IgD-negative memory B cell (primary cell): ENCODE measurements at regions not wholly inside any gene's neighbourhood (a gene's known extent, or its start where the extent isn't known, plus 50 kb on each side); places are given as distances from the start of the nearest gene placed in this dataset.
A peak's percentile ranks its signal among the peaks of the same experiment; 100 is the strongest.

ENCODE experiments used
- H3K27ac Mint-ChIP-seq, 3 donors: one replicate each; pipeline ENCODE4 v1.8.0; 2020 to 2022; ENCODE audit warnings: mild to moderate bottlenecking in 3 of 3, mixed read lengths in 3 of 3, moderate library complexity in 1 of 3
- H3K27me3 Mint-ChIP-seq: one replicate; pipeline ENCODE4 v1.8.0; 2021; ENCODE audit warnings: mixed read lengths
- H3K36me3 Mint-ChIP-seq: one replicate; pipeline ENCODE4 v1.8.0; 2020; ENCODE audit warnings: mild to moderate bottlenecking, mixed read lengths
- H3K4me1 Mint-ChIP-seq, 3 donors: one replicate each; pipeline ENCODE4 v1.8.0; 2020 to 2022; ENCODE audit warnings: mixed read lengths in 3 of 3, mild to moderate bottlenecking in 1 of 3
- H3K4me3 Mint-ChIP-seq, 4 donors: one replicate each; pipeline ENCODE4 v1.8.0; 2020 to 2022; ENCODE audit warnings: mild to moderate bottlenecking in 4 of 4, mixed read lengths in 4 of 4, moderate library complexity in 3 of 4
- H3K9me3 Mint-ChIP-seq, 3 donors: one replicate each; pipeline ENCODE4 v1.8.0; 2020 to 2021; ENCODE audit warnings: mixed read lengths in 3 of 3, mild to moderate bottlenecking in 1 of 3

- Mint-ChIP-seq H3K27me3 (no peaks in the 10 kb centered on the region), H3K4me1 (no peaks in the 10 kb centered on the region), H3K36me3 (no peaks in the 10 kb centered on the region), H3K9me3 (peaks cover 2 to 8% (median 7%) of the 10 kb centered on the region in 3 donors), H3K27ac (no peak overlapping the region), H3K4me3 (no peak overlapping the region)
Observed at GRCh38 chr18:70998490-70998889, 709.6 kb downstream of the SOCS6 start.

- H3K4me1 Mint-ChIP-seq = no peaks in the 10 kb centered on the region
- no peaks in the 10 kb centered on the region for H3K36me3 Mint-ChIP-seq
- H3K27ac Mint-ChIP-seq = no peak overlapping the region
- peaks cover 2 to 8% (median 7%) of the 10 kb centered on the region in 3 donors for H3K9me3 Mint-ChIP-seq
- H3K27me3 Mint-ChIP-seq = no peaks in the 10 kb centered on the region
- H3K4me3 Mint-ChIP-seq = no peak overlapping the region
Observed at GRCh38 chr18:70994116-70994515, 705.3 kb downstream of the SOCS6 start.

GRCh38 chr18:70991577-70991976, 702.7 kb downstream of the SOCS6 start:
- Mint-ChIP-seq H3K36me3 (peaks cover 2% of the 10 kb centered on the region), H3K4me3 (no peak overlapping the region), H3K4me1 (no peaks in the 10 kb centered on the region), H3K9me3 (peaks cover 2 to 7% (median 5%) of the 10 kb centered on the region in 3 donors), H3K27me3 (no peaks in the 10 kb centered on the region), H3K27ac (no peak overlapping the region)

GRCh38 chr18:70985948-70986347, 697.1 kb downstream of the SOCS6 start:
- H3K4me3 Mint-ChIP-seq = no peak overlapping the region
- H3K36me3 Mint-ChIP-seq = peaks cover 2% of the 10 kb centered on the region
- no peak overlapping the region for H3K27ac Mint-ChIP-seq
- no peaks in the 10 kb centered on the region for H3K27me3 Mint-ChIP-seq
- peaks cover 7 to 17% (median 7%) of the 10 kb centered on the region in 3 donors for H3K9me3 Mint-ChIP-seq
- no peaks in the 10 kb centered on the region for H3K4me1 Mint-ChIP-seq

GRCh38 chr18:70982292-70982691, 693.4 kb downstream of the SOCS6 start:
- H3K36me3 Mint-ChIP-seq = peaks cover 2% of the 10 kb centered on the region
- no peaks in the 10 kb centered on the region for H3K27me3 Mint-ChIP-seq
- no peak overlapping the region for H3K4me3 Mint-ChIP-seq
- H3K4me1 Mint-ChIP-seq = no peaks in the 10 kb centered on the region
- peak overlapping the region in 1 of 3 donors; percentile 35 for H3K27ac Mint-ChIP-seq
- H3K9me3 Mint-ChIP-seq = peaks cover 7 to 17% (median 9%) of the 10 kb centered on the region in 3 donors

GRCh38 chr18:70981400-70982140, 692.7 kb downstream of the SOCS6 start:
- Mint-ChIP-seq H3K27ac (no peak overlapping the region), H3K9me3 (peaks cover 5 to 13% (median 7%) of the 10 kb centered on the region in 3 donors), H3K27me3 (no peaks in the 10 kb centered on the region), H3K36me3 (no peaks in the 10 kb centered on the region), H3K4me1 (no peaks in the 10 kb centered on the region), H3K4me3 (no peak overlapping the region)

- Mint-ChIP-seq H3K27ac (no peak overlapping the region), H3K27me3 (no peaks in the 10 kb centered on the region), H3K9me3 (peaks cover 0 to 6% (median 3%) of the 10 kb centered on the region in 3 donors), H3K4me1 (no peaks in the 10 kb centered on the region), H3K4me3 (no peak overlapping the region), H3K36me3 (no peaks in the 10 kb centered on the region)
Observed at GRCh38 chr18:70973626-70974025, 684.8 kb downstream of the SOCS6 start.

GRCh38 chr18:70966419-70966818, 677.6 kb downstream of the SOCS6 start:
- Mint-ChIP-seq H3K27ac (no peak overlapping the region), H3K36me3 (no peaks in the 10 kb centered on the region), H3K4me1 (no peaks in the 10 kb centered on the region), H3K27me3 (no peaks in the 10 kb centered on the region), H3K9me3 (peaks cover 0 to under 1% (median 0%) of the 10 kb centered on the region in 3 donors), H3K4me3 (no peak overlapping the region)

GRCh38 chr18:70961939-70962338, 673.1 kb downstream of the SOCS6 start:
- Mint-ChIP-seq H3K27ac (no peak overlapping the region), H3K27me3 (no peaks in the 10 kb centered on the region), H3K36me3 (no peaks in the 10 kb centered on the region), H3K4me1 (no peaks in the 10 kb centered on the region), H3K9me3 (peaks cover 0 to 1% (median 0%) of the 10 kb centered on the region in 3 donors), H3K4me3 (no peak overlapping the region)

GRCh38 chr18:70956554-70956953, 667.7 kb downstream of the SOCS6 start:
- no peaks in the 10 kb centered on the region for H3K27me3 Mint-ChIP-seq
- H3K4me1 Mint-ChIP-seq = no peaks in the 10 kb centered on the region
- no peaks in the 10 kb centered on the region for H3K36me3 Mint-ChIP-seq
- no peak overlapping the region for H3K4me3 Mint-ChIP-seq
- peaks cover 0 to 1% (median 0%) of the 10 kb centered on the region in 3 donors for H3K9me3 Mint-ChIP-seq
- H3K27ac Mint-ChIP-seq = no peak overlapping the region

- H3K4me1 Mint-ChIP-seq = peaks cover 0 to 2% (median 0%) of the 10 kb centered on the region in 3 donors
- H3K27me3 Mint-ChIP-seq = no peaks in the 10 kb centered on the region
- H3K9me3 Mint-ChIP-seq = no peaks in the 10 kb centered on the region
- H3K36me3 Mint-ChIP-seq = no peaks in the 10 kb centered on the region
- H3K4me3 Mint-ChIP-seq = no peak overlapping the region
- no peak overlapping the region for H3K27ac Mint-ChIP-seq
Observed at GRCh38 chr18:70936160-70936559, 647.3 kb downstream of the SOCS6 start.

- Mint-ChIP-seq H3K36me3 (no peaks in the 10 kb centered on the region), H3K27ac (no peak overlapping the region), H3K4me3 (no peak overlapping the region), H3K27me3 (no peaks in the 10 kb centered on the region), H3K9me3 (no peaks in the 10 kb centered on the region), H3K4me1 (peaks cover 0 to 2% (median 0%) of the 10 kb centered on the region in 3 donors)
Observed at GRCh38 chr18:70931942-70932814, 643.3 kb downstream of the SOCS6 start.

- Mint-ChIP-seq H3K4me3 (no peak overlapping the region), H3K27me3 (no peaks in the 10 kb centered on the region), H3K9me3 (peaks cover 0 to 3% (median 2%) of the 10 kb centered on the region in 3 donors), H3K4me1 (no peaks in the 10 kb centered on the region), H3K36me3 (peaks cover 2% of the 10 kb centered on the region), H3K27ac (no peak overlapping the region)
Observed at GRCh38 chr18:70920840-70921374, 632.1 kb downstream of the SOCS6 start.

GRCh38 chr18:70907673-70908072, 618.8 kb downstream of the SOCS6 start:
- H3K4me1 Mint-ChIP-seq = no peaks in the 10 kb centered on the region
- H3K9me3 Mint-ChIP-seq = peaks cover 3 to 7% (median 6%) of the 10 kb centered on the region in 3 donors
- H3K36me3 Mint-ChIP-seq = no peaks in the 10 kb centered on the region
- no peaks in the 10 kb centered on the region for H3K27me3 Mint-ChIP-seq
- H3K27ac Mint-ChIP-seq = no peak overlapping the region
- no peak overlapping the region for H3K4me3 Mint-ChIP-seq

GRCh38 chr18:70892381-70892780, 603.5 kb downstream of the SOCS6 start:
- Mint-ChIP-seq H3K4me3 (no peak overlapping the region), H3K9me3 (peaks cover 0 to 10% (median 3%) of the 10 kb centered on the region in 3 donors), H3K4me1 (no peaks in the 10 kb centered on the region), H3K27ac (no peak overlapping the region), H3K27me3 (no peaks in the 10 kb centered on the region), H3K36me3 (no peaks in the 10 kb centered on the region)
